HG03457 (cell line): ENCODE measurements at regions not wholly inside any gene's neighbourhood (a gene's known extent, or its start where the extent isn't known, plus 50 kb on each side); places are given as distances from the start of the nearest gene placed in this dataset.
"Not testable (repeated sequence)": the region's sequence is repeated elsewhere in the genome, so short reads cannot be mapped to it uniquely, and the experiment has no call there.

Experiments
- ATAC-seq: cut with Tn5 transposase; IDR thresholded peaks from one replicate; pipeline ENCODE4 v1.9.1; 2021; ENCODE audit warnings: moderate number of reproducible peaks; ENCODE audit not compliant: unreplicated experiment

GRCh38 chr6:113697632-113698410 lies 159.3 kb upstream of the MARCKS start:
- ATAC-seq, result no peak

DNA sequence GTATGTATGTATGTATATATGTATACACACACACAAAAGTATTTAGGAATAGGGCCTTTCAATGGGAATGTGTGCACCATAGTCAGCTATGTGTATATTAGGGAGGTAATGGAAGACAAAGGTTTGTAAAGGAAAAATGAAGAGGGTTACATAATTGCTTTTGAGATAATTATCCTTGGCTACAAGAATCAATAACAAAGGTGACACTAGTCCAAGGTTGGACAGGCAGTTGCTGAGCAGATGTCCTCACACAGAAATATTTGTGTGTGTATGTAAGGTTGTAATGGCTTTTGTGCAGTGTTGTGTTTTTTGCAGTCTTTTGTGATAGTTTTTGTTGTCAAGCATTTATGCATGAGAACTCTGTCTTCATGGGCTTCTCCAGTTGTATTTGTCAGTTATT lies 157.9 kb upstream of the MARCKS start:
- ATAC-seq, result no peak

GRCh38 chr6:113701552-113702254 lies 155.4 kb upstream of the MARCKS start:
- no peak for ATAC-seq

GRCh38 chr6:113707194-113707593 lies 150.0 kb upstream of the MARCKS start:
- ATAC-seq, result no peak

DNA sequence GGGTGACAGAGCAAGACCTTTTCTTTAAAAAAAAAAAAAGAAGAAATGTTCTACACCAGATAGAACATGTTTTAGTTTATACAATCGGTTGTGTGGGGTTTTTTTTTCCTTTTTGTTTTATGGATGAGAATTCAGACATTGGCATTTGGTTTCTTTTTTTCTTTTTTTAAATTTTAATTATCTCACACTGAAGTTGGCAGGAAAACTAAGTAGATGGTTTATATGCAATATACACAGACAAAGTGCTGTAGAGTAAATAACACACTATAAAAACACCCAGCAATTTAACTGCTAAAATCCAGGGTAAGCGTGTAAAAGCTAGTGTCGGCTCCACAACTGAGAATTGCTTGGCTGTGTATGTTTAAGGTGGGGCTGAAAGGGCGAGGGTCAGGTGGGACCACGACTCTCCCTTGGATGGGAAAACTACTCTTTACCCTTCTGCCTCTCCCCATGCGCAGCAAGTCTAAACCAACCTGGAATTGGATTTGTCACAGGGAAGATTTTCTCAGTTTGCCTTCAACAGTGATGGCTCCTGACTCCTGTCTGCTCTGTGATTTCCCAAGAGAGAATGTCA lies 147.1 kb upstream of the MARCKS start:
- ATAC-seq, result no peak

- ATAC-seq, result no peak
These were observed 143.5 kb upstream of the MARCKS start for GRCh38 chr6:113713665-113714064.

DNA sequence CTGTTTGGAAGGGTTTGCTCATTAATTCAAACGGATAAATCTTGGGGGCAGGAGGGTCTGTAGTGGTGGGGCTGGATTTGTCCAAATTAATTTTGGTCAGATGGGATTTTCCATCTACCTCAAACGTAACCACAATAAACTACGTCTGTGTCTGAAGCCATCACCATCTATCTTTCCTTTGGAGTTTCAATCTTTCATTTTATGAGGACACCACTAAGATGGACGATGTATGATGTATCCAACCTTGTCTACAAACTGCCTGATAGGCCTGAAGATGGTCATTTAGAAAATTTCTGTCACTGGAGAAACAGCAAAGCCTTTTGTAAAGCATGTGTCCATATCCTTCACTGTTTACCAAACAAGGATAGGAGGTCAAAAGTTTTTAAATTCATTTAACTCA lies 138.6 kb upstream of the MARCKS start:
- no peak for ATAC-seq

GRCh38 chr6:113719064-113719463 lies 138.1 kb upstream of the MARCKS start:
- no peak for ATAC-seq

- no peak for ATAC-seq
These were observed 137.6 kb upstream of the MARCKS start for GRCh38 chr6:113719545-113719944.

DNA sequence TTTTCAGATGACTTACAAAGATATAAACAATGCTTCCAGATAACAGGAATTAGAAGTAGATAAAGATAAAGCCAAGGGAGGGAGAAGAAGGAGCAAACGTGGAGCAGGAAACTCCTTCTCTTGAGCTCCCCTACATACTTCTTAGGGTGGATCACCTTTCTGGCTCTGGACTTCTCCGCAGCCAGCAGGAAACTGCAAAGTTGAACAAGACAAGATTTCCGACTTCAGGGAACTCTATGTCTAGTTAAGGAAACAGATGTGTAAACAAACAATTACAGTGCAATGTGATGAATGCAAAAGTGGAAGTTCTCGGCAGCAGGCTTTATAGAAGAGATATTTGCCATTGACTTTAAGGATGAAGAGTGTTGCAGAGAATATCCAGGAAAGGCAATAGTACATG lies 134.0 kb upstream of the MARCKS start:
- ATAC-seq, result no peak

- ATAC-seq, result not testable (repeated sequence)
These were observed 132.2 kb upstream of the MARCKS start for GRCh38 chr6:113724927-113725326.

DNA sequence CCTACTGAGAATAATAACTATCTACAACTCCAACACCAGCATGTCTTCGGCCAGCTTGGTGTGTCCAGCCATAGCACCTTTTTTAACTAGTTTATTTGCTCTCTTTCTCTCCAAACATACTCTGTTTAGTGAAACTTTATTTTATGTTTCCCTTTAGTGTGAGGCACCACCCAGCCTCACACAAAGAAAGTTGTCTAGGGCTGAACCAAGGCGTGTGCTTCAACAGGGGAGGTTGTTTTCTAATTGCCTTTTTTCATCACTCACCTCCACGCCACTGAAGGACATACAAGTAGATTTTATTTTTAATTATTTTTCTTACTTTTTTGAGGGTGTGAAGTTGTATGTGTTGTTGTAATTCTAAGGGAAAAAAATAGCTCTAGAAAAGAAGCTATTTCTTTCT lies 125.6 kb upstream of the MARCKS start:
- ATAC-seq, result no peak

- no peak for ATAC-seq
These were observed 124.7 kb upstream of the MARCKS start for GRCh38 chr6:113732384-113732966.

GRCh38 chr6:113733381-113733780 lies 123.8 kb upstream of the MARCKS start:
- ATAC-seq, result no peak

DNA sequence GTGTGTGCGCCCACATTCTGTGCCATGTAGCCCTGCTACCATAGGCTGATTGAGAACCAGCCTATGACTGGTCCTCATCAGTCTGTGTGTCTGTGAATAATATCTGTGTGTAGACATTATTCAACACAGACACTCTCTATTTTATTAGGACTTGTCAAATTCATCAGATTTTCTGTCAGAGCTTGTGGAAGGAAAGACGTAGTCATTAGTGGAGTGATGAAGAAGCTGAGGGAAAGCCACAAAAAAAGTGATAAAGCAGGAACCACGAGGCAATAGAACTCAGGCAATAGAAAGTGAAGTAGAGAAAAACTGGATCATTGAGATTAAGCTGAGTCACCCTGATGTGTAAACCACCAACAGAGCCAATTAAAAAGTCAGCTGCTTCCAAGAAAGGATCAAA lies 122.2 kb upstream of the MARCKS start:
- no peak for ATAC-seq

DNA sequence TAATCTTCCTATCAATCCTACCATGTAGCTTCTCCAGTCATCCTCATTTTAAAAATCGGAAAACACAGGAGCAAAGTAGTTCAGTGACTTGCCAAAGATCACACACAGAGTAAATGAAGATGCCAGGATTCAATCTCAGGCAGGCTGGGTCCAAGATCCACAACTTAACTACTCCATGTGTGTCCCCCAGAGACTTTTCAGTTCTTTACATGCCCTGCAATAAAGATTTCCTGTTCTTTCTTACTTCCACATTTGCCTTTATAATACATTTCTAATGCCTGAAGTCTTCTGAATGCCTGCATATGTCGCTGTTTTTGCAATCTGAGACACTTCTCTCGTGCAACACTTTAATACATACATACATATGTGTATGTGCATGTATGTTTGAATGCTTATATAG lies 121.7 kb upstream of the MARCKS start:
- ATAC-seq, result no peak

- no peak for ATAC-seq
These were observed 120.2 kb upstream of the MARCKS start for GRCh38 chr6:113736978-113737377.

DNA sequence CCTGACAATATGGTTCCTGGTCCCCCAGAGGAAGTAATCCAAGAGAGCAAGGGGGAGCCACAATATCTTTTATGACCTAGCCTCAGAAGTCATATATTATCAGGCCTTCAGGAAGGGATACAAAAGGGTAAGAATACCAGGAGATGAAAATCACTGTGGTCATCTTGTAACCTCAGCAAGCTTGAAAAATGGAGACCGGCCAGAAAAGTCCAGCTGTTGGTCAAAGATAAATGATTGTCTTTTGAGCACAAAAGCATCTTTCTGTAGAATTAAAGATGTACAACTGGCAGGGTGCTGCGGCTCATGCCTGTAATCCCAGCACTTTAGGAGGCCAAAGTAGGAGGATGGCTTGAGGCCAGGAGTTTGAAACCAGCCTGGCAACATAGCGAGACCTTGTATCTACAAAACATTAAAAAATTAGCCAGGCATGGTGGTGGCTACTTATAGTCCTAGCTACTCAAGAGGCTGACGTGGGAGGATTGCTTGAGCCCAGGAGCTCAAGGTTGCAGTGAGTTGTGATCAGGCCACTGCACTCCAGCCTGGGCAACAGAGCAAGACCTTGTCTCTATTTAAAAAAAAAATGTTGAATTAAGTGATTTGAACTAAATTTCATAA lies 118.0 kb upstream of the MARCKS start:
- no peak for ATAC-seq

DNA sequence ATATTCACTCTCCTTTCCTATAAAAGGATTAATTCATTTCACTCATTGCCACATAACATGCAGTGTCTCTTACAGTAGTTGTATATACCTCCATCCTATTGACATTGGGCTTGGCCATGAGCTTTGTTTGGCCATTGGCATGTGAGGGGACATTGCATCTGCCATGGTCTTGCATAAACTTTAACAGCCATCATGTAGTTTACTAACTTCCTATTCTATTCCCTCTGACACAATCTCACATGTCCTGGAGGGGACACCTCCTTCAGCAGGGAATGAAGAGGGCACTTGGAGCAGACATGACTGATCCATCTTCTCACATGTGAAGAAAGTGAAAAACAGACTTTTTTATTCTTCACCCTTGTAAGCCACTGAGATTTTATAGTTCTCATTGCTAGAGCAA lies 115.5 kb upstream of the MARCKS start:
- no peak for ATAC-seq

- no peak for ATAC-seq
These were observed 114.8 kb upstream of the MARCKS start for GRCh38 chr6:113742342-113742741.

- no peak for ATAC-seq
These were observed 112.3 kb upstream of the MARCKS start for GRCh38 chr6:113744861-113745260.
